Epithelial cell of esophagus (primary cell): ENCODE measurements at regions not wholly inside any gene's neighbourhood (a gene's known extent, or its start where the extent isn't known, plus 50 kb on each side); places are given as distances from the start of the nearest gene placed in this dataset.

Experiments used
- DNase-seq: peaks from one replicate; pipeline ENCODE4 v3.0.0; 2010; ENCODE audit warnings: low read depth
- H3K4me3 ChIP-seq: 2 replicates; pipeline ENCODE4 v1.5.1; 2011; ENCODE audit warnings: mild to moderate bottlenecking, low read length, control low read depth
- CTCF ChIP-seq: IDR thresholded peaks from 2 replicates; pipeline ENCODE4 v1.5.1; 2011; ENCODE audit warnings: low read depth, mild to moderate bottlenecking, low read length, control low read depth, inconsistent platforms; ENCODE audit not compliant: insufficient read depth; ENCODE audit errors: missing control alignments

GRCh38 chr17:77577491-77577890, 381.0 kb upstream of the TNRC6C start:
- H3K4me3 ChIP-seq: no peak overlapping the region
- DNase-seq: no peak
- no peak for TF ChIP-seq CTCF

- TF ChIP-seq CTCF: no peak
- no peak overlapping the region for H3K4me3 ChIP-seq
- DNase-seq: no peak
These were observed 379.4 kb upstream of the TNRC6C start for GRCh38 chr17:77579131-77579530.

GRCh38 chr17:77579682-77580081, 378.8 kb upstream of the TNRC6C start:
- DNase-seq: peak; percentile 24
- TF ChIP-seq CTCF: no peak
- no peak overlapping the region for H3K4me3 ChIP-seq

GRCh38 chr17:77580531-77581270, 377.8 kb upstream of the TNRC6C start:
- TF ChIP-seq CTCF: no peak
- H3K4me3 ChIP-seq: no peak overlapping the region
- no peak for DNase-seq

GRCh38 chr17:77581480-77581879, 377.0 kb upstream of the TNRC6C start:
- TF ChIP-seq CTCF: no peak
- no peak overlapping the region for H3K4me3 ChIP-seq
- DNase-seq: peak; percentile 86

- DNase-seq: no peak
- no peak overlapping the region for H3K4me3 ChIP-seq
- no peak for TF ChIP-seq CTCF
These were observed 373.2 kb upstream of the TNRC6C start for GRCh38 chr17:77585142-77585860.
